ENCODE measurements at regions not wholly inside any gene's neighbourhood (a gene's known extent, or its start where the extent isn't known, plus 50 kb on each side); places are given as distances from the start of the nearest gene placed in this dataset.

DNA sequence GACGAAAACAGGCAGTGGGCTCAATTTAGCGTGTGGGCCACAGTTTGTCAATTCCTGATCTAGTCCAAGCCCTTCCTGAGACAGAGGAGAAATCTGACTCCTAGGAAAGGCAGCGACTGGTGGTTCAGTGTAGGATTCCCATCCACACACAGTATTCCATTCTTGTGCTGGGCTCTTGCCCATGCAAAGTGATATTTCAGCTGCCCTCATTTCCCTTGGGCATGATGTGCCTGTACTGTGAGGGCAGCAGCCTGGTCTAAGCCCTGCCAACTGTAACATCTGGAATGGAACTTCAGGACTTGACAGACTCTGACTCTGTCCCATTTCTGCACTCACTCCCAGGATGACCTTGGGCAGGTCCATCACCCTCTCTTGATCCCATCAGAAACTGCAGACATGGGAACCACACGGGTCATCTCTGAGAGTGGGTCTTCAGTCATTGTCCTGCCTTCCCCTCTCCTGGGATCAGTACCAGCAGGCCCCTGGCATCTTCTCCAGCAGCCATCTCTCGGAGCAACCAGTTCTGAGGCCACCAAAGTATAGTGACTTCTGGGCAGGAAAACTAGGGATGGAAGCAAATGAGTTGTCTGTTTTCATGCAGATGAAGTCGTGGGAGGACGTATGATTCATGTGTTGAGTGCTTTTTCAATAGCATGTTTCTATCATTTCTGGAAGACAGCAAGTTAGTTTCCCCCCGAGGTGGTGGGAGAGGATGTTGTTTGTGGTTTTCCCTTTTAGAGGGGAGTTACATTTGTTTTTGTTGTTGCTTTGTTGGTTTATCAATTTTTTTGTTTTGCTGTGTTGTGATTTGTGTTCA lies 54.2 kb upstream of the BCL2L14 start:
- no peak for DNase-seq (ENCODE audit: low spot score)

GRCh38 chr12:12017135-12017581 lies 53.6 kb upstream of the BCL2L14 start:
- DNase-seq (ENCODE audit: low spot score): no peak

- DNase-seq (ENCODE audit: low spot score): no peak
Observed at GRCh38 chr12:12017798-12018197, 52.9 kb upstream of the BCL2L14 start.

- DNase-seq (ENCODE audit: low spot score): peak; percentile 67
Observed at GRCh38 chr12:12018454-12018853, 52.3 kb upstream of the BCL2L14 start.

DNA sequence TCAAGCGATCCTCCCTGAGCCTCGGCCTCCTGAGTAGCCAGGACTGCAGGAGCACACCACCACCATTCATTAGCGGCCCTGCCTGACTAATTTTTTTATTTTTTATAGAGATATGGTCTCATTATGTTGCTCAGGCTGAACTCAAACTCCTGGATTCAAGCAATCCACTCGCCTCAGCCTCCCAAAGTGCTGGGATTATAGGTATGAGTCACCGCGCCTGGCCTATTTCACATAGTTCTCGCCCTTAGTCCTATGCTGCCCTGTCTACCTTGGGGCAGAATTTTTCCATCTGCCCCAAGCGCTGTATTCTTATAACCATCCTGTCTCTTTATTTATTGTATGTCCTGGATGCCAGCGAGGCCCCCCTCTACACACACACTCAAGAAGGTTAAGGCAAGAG lies 50.9 kb upstream of the BCL2L14 start:
- no peak for DNase-seq (ENCODE audit: low spot score)

DNA sequence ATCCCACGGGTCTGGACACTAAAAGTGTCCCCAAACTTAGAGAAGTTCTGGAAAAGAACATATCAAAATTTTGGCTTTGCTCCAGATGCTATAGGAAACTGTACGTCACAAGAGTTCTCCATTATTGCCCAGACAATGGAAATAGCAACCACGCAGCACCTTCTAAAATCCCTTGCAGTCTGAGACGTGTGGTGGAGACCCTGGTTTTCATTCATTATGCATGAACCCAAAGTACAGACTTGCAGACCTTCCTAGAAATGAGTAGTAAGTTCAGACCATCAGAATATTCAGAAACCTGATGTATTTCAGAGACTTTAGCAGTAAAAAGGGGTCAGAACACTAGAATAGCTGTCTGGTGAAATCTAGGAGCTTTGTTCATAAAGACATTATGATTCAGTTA lies 50.0 kb upstream of the BCL2L14 start:
- no peak for DNase-seq (ENCODE audit: low spot score)

All from H4 (cell line).